HCT116 (cell line): ENCODE measurements at regions not wholly inside any gene's neighbourhood (a gene's known extent, or its start where the extent isn't known, plus 50 kb on each side); places are given as distances from the start of the nearest gene placed in this dataset.

Experiments used
- ATAC-seq: fragments of 200-7000 bp; cut with Tn5 transposase; 2 replicates; pipeline ENCODE4 v1.9.1; 2020; ENCODE audit warnings: mild to moderate bottlenecking, moderate library complexity
- BruUV-seq: library from RNA; stranded (reverse); fragments of 400-500 nt; replicated peaks from 2 replicates; lab custom pipeline; 2021; lab: Mats Ljungman, UMichigan
- CTCF ChIA-PET: fragments of 300-600 bp; sonication (Branson Sonifier 250); formaldehyde crosslinking; loops from one replicate; lab custom pipeline; 2021; ENCODE audit warnings: antibody characterized with exemption; lab: Charles Lee
- POLR2A ChIA-PET: fragments of 300-600, 350-600 bp; sonication (Branson Sonifier 250); formaldehyde crosslinking; loops from one replicate; lab custom pipeline; 2021; ENCODE audit warnings: antibody characterized with exemption; lab: Charles Lee
- RAD21 ChIA-PET, 2 experiments: fragments of 300-600 bp; sonication (Branson Sonifier 250); formaldehyde crosslinking; loops; one replicate each; lab custom pipeline; 2023; ENCODE audit warnings: low total read pairs in 2 of 2; ENCODE audit not compliant: uncharacterized antibody in 2 of 2, unreplicated experiment in 2 of 2, low non-redundant PET in 1 of 2; lab: Charles Lee
- DNase-seq: peaks from one replicate; pipeline ENCODE4 v3.0.0-alpha.2; 2010; ENCODE audit warnings: low read depth, low spot score
- H2AFZ ChIP-seq: fragments of 200-600 bp; shearing (Covaris generic), sonication (generic); 2 replicates; pipeline ENCODE4 v1.6.1; 2017; ENCODE audit warnings: low read depth, mixed run types, mixed read lengths, antibody characterized with exemption, low read length; ENCODE audit not compliant: poor library complexity, severe bottlenecking
- H3K27ac ChIP-seq: 2 replicates; pipeline ENCODE4 v1.5.1; 2012; ENCODE audit warnings: low read depth, low read length
- H3K27me3 ChIP-seq: fragments of 200-600 bp; sonication (generic); 2 replicates; pipeline ENCODE4 v1.6.1; 2016; ENCODE audit warnings: mixed run types, low read length, mixed read lengths; ENCODE audit not compliant: insufficient read depth
- H3K36me3 ChIP-seq, 2 experiments: fragments of 200-500 bp in 1 of 2; fragments of 200-600 bp in 1 of 2; sonication (Bioruptor generic) in 1 of 2; sonication (generic) in 1 of 2; 2 replicates each; pipeline versions ENCODE4 v1.5.1 to v1.6.1; 2014 to 2016; ENCODE audit warnings: low read length in 2 of 2, inconsistent platforms in 1 of 2, mixed read lengths in 1 of 2, mixed run types in 1 of 2; ENCODE audit not compliant: insufficient read depth in 2 of 2, control insufficient read depth in 1 of 2
- H3K4me1 ChIP-seq, 2 experiments: fragments of 200-600 bp in 1 of 2; sonication (generic) in 1 of 2; 2 replicates each; pipeline versions ENCODE4 v1.5.1 to v1.6.1; 2012 to 2017; ENCODE audit warnings: low read length in 2 of 2, inconsistent platforms in 1 of 2, mild to moderate bottlenecking in 1 of 2, mixed read lengths in 1 of 2, mixed run types in 1 of 2, moderate library complexity in 1 of 2; ENCODE audit not compliant: insufficient read depth in 2 of 2, control insufficient read depth in 1 of 2
- H3K4me2 ChIP-seq: fragments of 200-600 bp; sonication (generic); 2 replicates; pipeline ENCODE4 v1.6.1; 2017; ENCODE audit warnings: mixed run types, low read length, mixed read lengths
- H3K4me3 ChIP-seq, 2 experiments: fragments of 200-600 bp in 1 of 2; sonication (generic) in 1 of 2; replicated peaks in 1 of 2; 2 replicates each; pipeline ENCODE4 v1.5.1; 2011 to 2016; ENCODE audit warnings: low read length in 2 of 2, control low read depth in 1 of 2, low read depth in 1 of 2, mild to moderate bottlenecking in 1 of 2, mixed read lengths in 1 of 2, mixed run types in 1 of 2
- H3K79me2 ChIP-seq: fragments of 200-600 bp; sonication (generic); 2 replicates; pipeline ENCODE4 v1.6.1; 2017; ENCODE audit warnings: mild to moderate bottlenecking, mixed run types, low read length, moderate library complexity, mixed read lengths; ENCODE audit not compliant: insufficient read depth
- H3K9ac ChIP-seq: fragments of 200-600 bp; sonication (generic); 2 replicates; pipeline ENCODE4 v1.6.1; 2016; ENCODE audit warnings: low read length, mixed read lengths
- H3K9me2 ChIP-seq: fragments of 200-600 bp; sonication (generic), shearing (Covaris generic); 2 replicates; pipeline ENCODE4 v1.6.1; 2017; ENCODE audit warnings: mixed run types, mild to moderate bottlenecking, moderate library complexity; ENCODE audit not compliant: insufficient read depth
- H3K9me3 ChIP-seq, 2 experiments: fragments of 200-500 bp in 1 of 2; fragments of 200-600 bp in 1 of 2; sonication (Bioruptor generic) in 1 of 2; sonication (generic) in 1 of 2; 2 replicates each; pipeline ENCODE4 v1.6.1; 2014 to 2017; ENCODE audit warnings: low read length in 2 of 2, mixed read lengths in 2 of 2, inconsistent platforms in 1 of 2, low read depth in 1 of 2, mild to moderate bottlenecking in 1 of 2, mixed run types in 1 of 2, moderate library complexity in 1 of 2; ENCODE audit not compliant: control insufficient read depth in 1 of 2, insufficient read depth in 1 of 2
- H4K20me1 ChIP-seq: fragments of 200-600 bp; sonication (generic), shearing (Covaris generic); 2 replicates; pipeline ENCODE4 v1.6.1; 2017; ENCODE audit warnings: mixed run types, mild to moderate bottlenecking, moderate library complexity; ENCODE audit not compliant: insufficient read depth
- CBX3 ChIP-seq: IDR thresholded peaks from 2 replicates; pipeline ENCODE4 v1.6.1; 2012; ENCODE audit warnings: low read depth
- CTCF ChIP-seq, 3 experiments: fragments of 200-600 bp in 1 of 3; sonication (generic) in 1 of 3; IDR thresholded peaks in 2 of 3; conservative IDR thresholded peaks in 1 of 3; 2 replicates each; pipeline ENCODE4 v1.5.1; 2012 to 2017; ENCODE audit warnings: low read depth in 2 of 3, low read length in 2 of 3, antibody characterized with exemption in 1 of 3, borderline replicate concordance in 1 of 3, control low read depth in 1 of 3, mild to moderate bottlenecking in 1 of 3, mixed read lengths in 1 of 3, mixed run types in 1 of 3, moderate library complexity in 1 of 3; ENCODE audit not compliant: insufficient read depth in 1 of 3
- ELF1 ChIP-seq: IDR thresholded peaks from 2 replicates; pipeline ENCODE4 v1.6.1; 2012; ENCODE audit warnings: low read depth, borderline replicate concordance
- MAX ChIP-seq: IDR thresholded peaks from 2 replicates; pipeline ENCODE4 v1.6.1; 2012
- RAD21 ChIP-seq: IDR thresholded peaks from 2 replicates; pipeline ENCODE4 v1.6.1; 2012; ENCODE audit warnings: low read depth, mild to moderate bottlenecking
- SRF ChIP-seq: IDR thresholded peaks from 2 replicates; pipeline ENCODE4 v1.6.1; 2012; ENCODE audit warnings: low read depth
- intact Hi-C: fragments of 100-400 bp; cut with micrococcal nuclease; formaldehyde crosslinking; loops from 2 replicates; pipeline ENCODE4 v1.10.0; 2022
- TF ChIP-seq, protein P1 (sequence below): IDR thresholded peaks from 2 replicates; pipeline ENCODE4 v1.6.1; 2012; ENCODE audit warnings: low read depth

DNA sequence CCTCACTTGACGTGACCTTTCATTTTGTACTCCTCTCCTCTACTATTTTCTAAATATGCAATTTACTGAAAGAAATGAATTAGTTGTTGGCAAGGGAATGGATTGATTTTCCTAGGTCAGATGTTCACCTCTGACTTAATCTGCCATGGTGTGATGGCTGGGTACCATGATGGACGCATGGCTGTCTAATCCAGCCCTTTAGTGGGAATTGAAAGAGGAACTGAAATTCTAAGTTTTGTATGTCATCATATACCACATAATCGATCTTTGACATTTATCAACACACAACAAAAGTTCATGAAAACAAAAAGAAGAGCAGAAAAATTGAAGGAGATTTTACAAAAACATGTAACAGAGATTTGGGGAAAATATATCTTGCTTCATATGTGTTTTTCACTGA lies 331.3 kb upstream of the SNX7 start:
- H3K4me1 ChIP-seq, result peaks cover 9 to 13% of the 10 kb centered on the region in 2 experiments; a peak in 3 of 4 replicates
- no peaks in the 10 kb centered on the region for H3K9me2 ChIP-seq
- H3K36me3 ChIP-seq, result no peaks in the 10 kb centered on the region
- ATAC-seq (no peak), DNase-seq (no peak)
- ChIA-PET POLR2A (no interaction called here), RAD21 (no interaction called here), CTCF (no interaction called here)
- H3K27me3 ChIP-seq, result no peaks in the 10 kb centered on the region
- intact Hi-C loops, result no loop called here
- H4K20me1 ChIP-seq, result no peaks in the 10 kb centered on the region
- H3K27ac ChIP-seq, result no peak overlapping the region
- no peak for TF ChIP-seq RAD21
- no peaks in the 10 kb centered on the region for H3K9me3 ChIP-seq
- BruUV-seq, result no TSS peak
- no peak overlapping the region for H3K9ac ChIP-seq
- H3K4me3 ChIP-seq, result no peak overlapping the region
- no peaks in the 10 kb centered on the region for H3K79me2 ChIP-seq
- no peak overlapping the region for H3K4me2 ChIP-seq
- peak overlapping the region; percentile 3 for H2AFZ ChIP-seq

- H3K4me2 ChIP-seq, result no peak overlapping the region
- RAD21 ChIA-PET, result no interaction called here
Observed at GRCh38 chr1:98328855-98329254, 332.7 kb upstream of the SNX7 start.

More at GRCh38 chr1:98328855-98329254, 332.7 kb upstream of the SNX7 start:
- ChIA-PET POLR2A (no interaction called here), CTCF (no interaction called here)
- Histone ChIP-seq H3K4me3 (no peak overlapping the region), H3K79me2 (no peaks in the 10 kb centered on the region), H3K9me3 (no peaks in the 10 kb centered on the region), H3K9me2 (no peaks in the 10 kb centered on the region), H3K4me1 (peaks cover 22 to 26% of the 10 kb centered on the region in 2 experiments), H2AFZ (no peak overlapping the region), H3K36me3 (no peaks in the 10 kb centered on the region), H3K27ac (no peak overlapping the region), H3K9ac (no peak overlapping the region), H4K20me1 (no peaks in the 10 kb centered on the region), H3K27me3 (no peaks in the 10 kb centered on the region)
- ATAC-seq, result no peak
- no TSS peak for BruUV-seq
- no peak for TF ChIP-seq MAX
- no peak for TF ChIP-seq ELF1
- TF ChIP-seq, protein P1, sequence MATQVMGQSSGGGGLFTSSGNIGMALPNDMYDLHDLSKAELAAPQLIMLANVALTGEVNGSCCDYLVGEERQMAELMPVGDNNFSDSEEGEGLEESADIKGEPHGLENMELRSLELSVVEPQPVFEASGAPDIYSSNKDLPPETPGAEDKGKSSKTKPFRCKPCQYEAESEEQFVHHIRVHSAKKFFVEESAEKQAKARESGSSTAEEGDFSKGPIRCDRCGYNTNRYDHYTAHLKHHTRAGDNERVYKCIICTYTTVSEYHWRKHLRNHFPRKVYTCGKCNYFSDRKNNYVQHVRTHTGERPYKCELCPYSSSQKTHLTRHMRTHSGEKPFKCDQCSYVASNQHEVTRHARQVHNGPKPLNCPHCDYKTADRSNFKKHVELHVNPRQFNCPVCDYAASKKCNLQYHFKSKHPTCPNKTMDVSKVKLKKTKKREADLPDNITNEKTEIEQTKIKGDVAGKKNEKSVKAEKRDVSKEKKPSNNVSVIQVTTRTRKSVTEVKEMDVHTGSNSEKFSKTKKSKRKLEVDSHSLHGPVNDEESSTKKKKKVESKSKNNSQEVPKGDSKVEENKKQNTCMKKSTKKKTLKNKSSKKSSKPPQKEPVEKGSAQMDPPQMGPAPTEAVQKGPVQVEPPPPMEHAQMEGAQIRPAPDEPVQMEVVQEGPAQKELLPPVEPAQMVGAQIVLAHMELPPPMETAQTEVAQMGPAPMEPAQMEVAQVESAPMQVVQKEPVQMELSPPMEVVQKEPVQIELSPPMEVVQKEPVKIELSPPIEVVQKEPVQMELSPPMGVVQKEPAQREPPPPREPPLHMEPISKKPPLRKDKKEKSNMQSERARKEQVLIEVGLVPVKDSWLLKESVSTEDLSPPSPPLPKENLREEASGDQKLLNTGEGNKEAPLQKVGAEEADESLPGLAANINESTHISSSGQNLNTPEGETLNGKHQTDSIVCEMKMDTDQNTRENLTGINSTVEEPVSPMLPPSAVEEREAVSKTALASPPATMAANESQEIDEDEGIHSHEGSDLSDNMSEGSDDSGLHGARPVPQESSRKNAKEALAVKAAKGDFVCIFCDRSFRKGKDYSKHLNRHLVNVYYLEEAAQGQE, result no peak
- no peak for TF ChIP-seq SRF
- no peak for TF ChIP-seq CTCF (IDR thresholded peaks at IDR 0.05 in 2 of 3, conservative IDR thresholded peaks at IDR 0.05 in 1 of 3; ENCODE audit: borderline replicate concordance in 1 of 3, insufficient read depth in 1 of 3, low read depth in 2 of 3, low read length in 2 of 3)
- no peak for TF ChIP-seq CBX3
- DNase-seq, result no peak
- intact Hi-C loops, result no loop called here
